ENCODE measurements at regions not wholly inside any gene's neighbourhood (a gene's known extent, or its start where the extent isn't known, plus 50 kb on each side); places are given as distances from the start of the nearest gene placed in this dataset.

GRCh38 chr2:15828576-15828975 is 111.8 kb upstream of the MYCN start:
- no peak for DNase-seq

GRCh38 chr2:15829091-15829801 is 111.1 kb upstream of the MYCN start:
- DNase-seq = no peak

DNA sequence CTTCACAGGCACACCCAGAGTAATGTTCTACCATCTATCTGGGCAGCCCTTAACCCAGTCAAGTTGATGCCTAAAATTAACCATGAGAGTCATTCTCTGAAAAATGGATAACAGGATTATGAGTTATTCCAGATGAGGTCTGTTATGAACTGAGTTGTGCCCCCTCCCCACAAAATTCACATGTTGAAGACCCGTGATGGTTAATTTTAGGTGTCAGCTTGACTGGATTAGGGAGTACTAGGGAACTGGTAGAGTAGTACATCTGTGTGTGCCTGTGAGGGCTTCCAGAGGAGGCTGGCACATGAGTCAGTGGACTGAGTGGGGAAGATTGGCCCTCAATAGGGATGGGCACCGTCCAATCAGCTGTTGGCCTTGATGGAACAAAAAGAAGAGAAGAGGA is 110.4 kb upstream of the MYCN start:
- no peak for DNase-seq

GRCh38 chr2:15830937-15831549 is 109.3 kb upstream of the MYCN start:
- no peak for DNase-seq

DNA sequence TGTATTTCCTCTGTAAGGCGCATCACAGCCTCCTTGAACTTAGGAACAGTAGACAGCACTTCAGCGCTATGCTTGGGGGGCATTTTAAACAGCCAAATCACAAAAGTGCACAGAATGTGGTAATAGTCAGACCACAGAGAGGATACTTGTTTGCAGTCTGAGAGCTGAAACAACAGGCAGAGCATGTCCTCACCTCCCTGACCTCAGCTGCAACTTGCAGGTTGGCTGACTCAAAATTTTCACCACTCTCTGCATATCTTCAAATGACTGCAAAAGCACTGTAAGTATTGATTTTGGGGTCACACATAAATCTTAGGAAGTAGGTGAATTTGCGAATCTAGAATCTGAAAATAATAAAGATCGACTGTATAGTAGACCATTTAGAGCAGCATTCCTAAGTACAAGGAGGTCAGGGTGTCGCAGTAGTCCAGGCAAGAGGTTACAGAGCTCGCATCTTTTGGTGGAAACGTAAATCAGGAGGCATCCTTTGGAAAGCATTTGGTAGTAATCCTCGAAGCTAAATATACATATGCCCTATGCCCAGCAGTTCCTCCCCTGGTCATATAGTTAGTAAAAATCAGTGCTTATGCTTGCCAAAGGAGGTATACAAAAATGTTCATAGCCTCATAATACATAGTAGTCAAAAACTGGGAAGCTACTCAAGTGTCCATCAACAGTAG is 108.2 kb upstream of the MYCN start:
- no peak for DNase-seq

GRCh38 chr2:15832849-15833680 is 107.3 kb upstream of the MYCN start:
- no peak for DNase-seq

DNA sequence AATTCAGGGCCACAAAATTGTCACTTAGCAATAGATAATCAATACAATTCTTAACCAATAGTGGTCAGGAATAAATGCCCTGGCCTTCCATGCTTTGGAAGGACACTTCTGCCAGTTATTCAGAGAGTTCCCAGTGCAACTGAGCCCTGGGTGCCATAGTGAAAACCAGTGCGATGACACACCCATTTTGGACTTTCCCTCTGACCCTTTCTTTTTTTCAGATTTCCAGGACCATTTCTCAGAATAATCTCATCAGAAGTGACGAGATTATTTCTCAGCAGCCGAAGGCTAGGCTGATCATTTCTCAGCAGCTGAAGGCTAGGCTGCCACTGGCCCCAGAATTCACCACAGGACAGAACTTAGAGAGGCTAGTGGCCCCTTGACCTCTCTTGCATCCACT is 106.6 kb upstream of the MYCN start:
- no peak for DNase-seq

- no peak for DNase-seq
Observed at GRCh38 chr2:15834381-15835031, 105.8 kb upstream of the MYCN start.

DNA sequence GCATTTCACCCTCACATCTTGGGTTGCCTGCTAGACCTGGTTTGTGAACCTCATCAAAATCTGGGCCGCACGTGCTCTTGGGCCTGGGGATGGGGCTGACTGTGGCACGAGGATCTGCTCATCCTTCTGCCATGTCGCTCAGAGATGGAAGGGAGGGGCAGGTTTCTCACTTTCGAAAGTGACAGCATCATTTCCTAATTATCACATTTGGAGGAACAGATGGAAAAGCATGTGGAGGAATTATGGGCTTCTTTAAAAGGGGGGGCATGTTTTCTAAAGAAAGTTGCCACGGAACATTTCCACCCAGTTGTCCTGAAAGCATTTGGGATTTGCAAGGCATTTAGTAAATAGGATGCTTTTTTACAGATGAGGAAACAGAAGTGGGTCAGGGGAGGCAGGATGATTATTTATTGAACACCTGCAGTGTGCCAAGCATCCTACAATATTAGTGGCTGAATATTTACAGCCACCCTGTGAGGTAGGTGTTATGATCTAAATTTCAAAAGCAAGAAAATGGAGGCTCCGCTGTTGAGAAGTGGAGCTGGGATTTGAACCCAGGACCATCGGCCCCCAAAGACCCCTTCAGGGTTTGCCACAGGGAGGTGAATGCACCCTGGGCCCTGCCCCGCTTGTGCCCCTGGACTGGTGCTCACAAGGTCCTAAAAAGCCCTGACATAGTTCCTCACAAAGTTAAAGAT is 104.2 kb upstream of the MYCN start:
- no peak for DNase-seq

- no peak for DNase-seq
Observed at GRCh38 chr2:15836689-15837610, 103.4 kb upstream of the MYCN start.

DNA sequence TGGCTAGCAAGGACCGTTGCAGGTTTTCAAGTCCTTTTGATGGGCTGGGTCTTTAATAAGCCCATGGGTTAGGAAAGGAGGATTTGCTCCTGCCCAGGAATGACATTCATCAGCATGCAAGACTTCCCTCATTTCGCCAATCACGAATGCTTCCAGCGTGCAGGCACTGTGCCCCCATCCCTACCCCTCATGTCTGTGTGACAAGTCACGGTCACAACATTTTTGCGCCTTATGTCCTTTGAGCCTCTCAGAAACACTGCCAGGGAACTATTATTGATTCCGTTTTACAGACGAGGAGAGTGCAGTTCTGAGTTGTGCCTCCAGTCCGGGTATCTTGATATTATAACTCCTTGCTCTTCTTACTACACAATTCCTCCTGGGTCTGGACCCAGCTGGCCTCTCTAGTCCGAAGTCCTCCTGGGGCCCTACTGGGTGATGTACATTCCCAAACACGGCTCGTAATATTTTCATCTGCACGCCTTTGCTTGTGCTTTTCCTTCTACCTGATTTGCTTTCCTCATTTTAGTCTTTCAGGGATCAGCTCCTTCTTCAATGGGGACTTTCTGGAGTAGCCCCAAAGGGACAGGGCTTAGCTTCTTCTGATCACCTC is 101.8 kb upstream of the MYCN start:
- no peak for DNase-seq

GRCh38 chr2:15839426-15840124 is 100.8 kb upstream of the MYCN start:
- DNase-seq = no peak

DNA sequence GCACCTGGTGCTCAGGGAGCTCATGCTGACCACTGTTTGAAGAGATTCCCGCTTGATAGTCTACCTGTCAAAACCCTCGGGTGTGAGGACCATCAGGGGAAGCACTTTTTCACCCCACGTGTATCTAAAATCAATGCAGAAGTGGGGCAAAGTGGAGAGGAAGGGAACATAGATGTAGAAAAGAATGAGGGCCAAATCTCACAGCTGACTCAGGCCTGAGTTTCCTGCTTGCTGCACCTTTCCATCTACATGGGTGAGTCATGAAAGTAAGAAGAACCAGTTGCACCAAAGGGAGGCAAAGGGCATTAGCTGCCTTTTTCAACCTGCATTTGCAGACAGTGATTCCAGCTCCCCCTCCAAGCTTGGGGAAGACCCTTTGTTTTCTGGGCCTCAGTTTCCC is 100.2 kb upstream of the MYCN start:
- DNase-seq = no peak

- no peak for DNase-seq
Observed at GRCh38 chr2:15840969-15841368, 99.4 kb upstream of the MYCN start.

- DNase-seq = no peak
Observed at GRCh38 chr2:15841776-15842560, 98.4 kb upstream of the MYCN start.

DNA sequence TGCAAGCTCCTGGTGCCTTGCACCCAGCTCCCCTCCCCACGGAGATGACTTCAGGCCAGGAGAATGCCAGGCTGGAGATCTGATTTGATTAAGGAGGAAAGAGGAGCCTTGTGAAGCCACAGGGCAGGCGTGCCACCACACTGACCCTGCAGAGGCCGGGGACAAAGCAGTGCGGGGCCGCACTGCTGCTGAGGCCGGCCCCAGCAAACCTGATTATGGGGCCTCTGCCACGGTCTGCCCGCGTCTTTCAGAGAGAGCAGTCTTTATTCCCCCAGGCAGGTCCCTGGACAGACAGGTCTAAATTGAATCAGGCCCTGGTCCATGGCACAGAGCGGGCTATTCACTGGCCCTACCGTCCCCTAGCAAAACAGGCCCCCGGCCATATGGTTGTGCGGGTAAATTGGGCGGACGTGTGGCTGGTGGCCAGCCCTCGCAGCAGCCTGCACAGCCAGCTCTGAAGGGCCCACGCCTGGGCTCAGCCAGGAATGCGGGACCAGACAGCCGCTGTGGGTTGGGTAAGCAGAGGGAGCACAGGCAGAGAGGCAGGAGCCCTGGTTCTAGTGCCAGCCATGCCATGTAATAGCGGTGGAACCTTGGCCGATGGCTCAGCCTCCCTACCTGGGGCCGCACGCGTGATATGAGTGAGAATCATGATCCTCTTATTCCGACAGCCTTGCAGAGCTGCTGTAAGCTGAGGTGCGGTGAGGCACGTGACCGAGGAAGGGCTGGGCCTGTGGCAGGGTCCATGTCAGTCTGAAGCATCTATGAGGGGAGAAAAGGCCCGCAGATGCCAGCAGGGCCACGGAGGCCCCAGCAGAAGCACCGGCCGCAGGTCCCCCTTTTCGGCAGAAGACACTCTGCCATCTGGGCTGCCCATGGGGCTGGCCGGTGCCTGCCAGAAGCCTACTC is 97.3 kb upstream of the MYCN start:
- DNase-seq = no peak

- no peak for DNase-seq
Observed at GRCh38 chr2:15844211-15844801, 96.0 kb upstream of the MYCN start.

- DNase-seq = no peak
Observed at GRCh38 chr2:15845294-15845693, 95.1 kb upstream of the MYCN start.
